GM18517 (cell line): ENCODE measurements at regions not wholly inside any gene's neighbourhood (a gene's known extent, or its start where the extent isn't known, plus 50 kb on each side); places are given as distances from the start of the nearest gene placed in this dataset.
"Not testable (repeated sequence)": the region's sequence is repeated elsewhere in the genome, so short reads cannot be mapped to it uniquely, and the experiment has no call there.

Source experiments
- ATAC-seq: cut with Tn5 transposase; IDR thresholded peaks from one replicate; pipeline ENCODE4 v1.9.1; 2021; ENCODE audit warnings: mild to moderate bottlenecking, moderate library complexity; ENCODE audit not compliant: unreplicated experiment

DNA sequence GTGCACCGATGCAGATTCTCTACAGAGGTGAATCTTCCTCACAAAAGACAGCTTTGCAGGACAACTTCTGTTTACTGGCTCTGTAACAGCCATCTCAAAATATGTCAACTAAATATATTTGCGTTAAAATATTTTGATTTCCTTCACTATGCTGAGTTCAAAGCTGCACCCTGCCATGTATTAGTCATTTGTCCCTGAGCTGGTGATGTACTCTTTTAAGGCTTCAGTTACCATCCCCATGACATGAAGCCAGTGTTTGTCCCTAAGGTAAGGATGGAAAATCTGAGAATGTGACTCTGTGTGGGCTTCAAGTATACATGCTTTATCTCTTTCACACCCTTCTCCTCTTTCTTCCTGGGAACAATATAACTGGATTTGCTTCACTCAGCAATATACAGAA, 70.2 kb upstream of the BTG3 start:
- no peak for ATAC-seq

GRCh38 chr21:17679002-17679600, 66.4 kb upstream of the BTG3 start:
- peak; percentile 88 for ATAC-seq

DNA sequence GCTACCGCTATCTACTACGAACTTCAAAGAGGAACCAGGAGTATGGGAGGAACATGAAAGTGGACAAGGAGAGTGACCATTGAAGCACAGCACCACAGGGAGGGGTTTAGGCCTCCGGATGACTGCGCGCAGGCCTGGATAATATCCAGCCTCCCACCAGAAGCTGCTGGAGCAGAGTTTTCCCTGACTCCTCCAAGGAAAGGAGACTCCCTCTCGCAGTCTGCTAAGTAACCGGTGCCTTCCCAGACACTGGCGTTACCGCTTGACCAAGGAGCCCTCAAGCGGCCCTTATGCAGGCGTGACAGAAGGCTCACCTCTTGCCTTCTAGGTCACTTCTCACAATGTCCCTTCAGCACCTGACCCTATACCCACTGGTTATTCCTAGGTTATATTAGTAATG, 64.2 kb upstream of the BTG3 start:
- ATAC-seq, result not testable (repeated sequence)

GRCh38 chr21:17674106-17674505, 61.4 kb upstream of the BTG3 start:
- ATAC-seq, result no peak

GRCh38 chr21:17673261-17674020, 60.7 kb upstream of the BTG3 start:
- ATAC-seq, result no peak

DNA sequence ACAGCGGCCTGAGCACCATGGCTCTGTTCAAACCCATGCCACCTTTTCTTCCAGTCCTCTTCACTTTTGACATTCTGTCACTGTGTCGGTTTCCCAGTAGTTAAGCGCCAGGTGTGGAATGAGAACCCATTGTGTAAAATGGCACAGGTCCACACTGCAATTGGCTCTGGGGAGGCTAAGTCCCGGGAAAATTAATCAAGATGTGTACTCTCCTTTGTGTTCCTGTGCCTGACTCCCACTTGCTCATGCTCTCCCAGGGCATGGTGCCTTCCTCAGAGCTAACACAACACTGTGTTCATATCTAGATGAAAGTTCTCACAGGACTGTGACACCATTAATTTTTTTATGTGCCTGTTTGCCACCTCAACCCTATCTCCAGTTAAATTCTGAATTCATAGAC, 59.0 kb upstream of the BTG3 start:
- no peak for ATAC-seq

- ATAC-seq, result no peak
These were observed 55.9 kb upstream of the BTG3 start for GRCh38 chr21:17668479-17669140.

GRCh38 chr21:17667256-17667655, 54.6 kb upstream of the BTG3 start:
- ATAC-seq, result no peak
